Stimulated activated CD8-positive, alpha-beta memory T cell treated with anti-CD3 and anti-CD28 coated beads, Interleukin-4, amount 100 ng/mL, for 1 hour (primary cell): ENCODE measurements at regions not wholly inside any gene's neighbourhood (a gene's known extent, or its start where the extent isn't known, plus 50 kb on each side); places are given as distances from the start of the nearest gene placed in this dataset.
"Not testable (repeated sequence)": the region's sequence is repeated elsewhere in the genome, so short reads cannot be mapped to it uniquely, and the experiment has no call there.

ENCODE experiments used
- DNase-seq, 2 donors: peaks; one replicate each; pipeline ENCODE4 v3.0.0-alpha.2; 2020; ENCODE audit warnings: low read depth in 2 of 2, low spot score in 1 of 2

DNA sequence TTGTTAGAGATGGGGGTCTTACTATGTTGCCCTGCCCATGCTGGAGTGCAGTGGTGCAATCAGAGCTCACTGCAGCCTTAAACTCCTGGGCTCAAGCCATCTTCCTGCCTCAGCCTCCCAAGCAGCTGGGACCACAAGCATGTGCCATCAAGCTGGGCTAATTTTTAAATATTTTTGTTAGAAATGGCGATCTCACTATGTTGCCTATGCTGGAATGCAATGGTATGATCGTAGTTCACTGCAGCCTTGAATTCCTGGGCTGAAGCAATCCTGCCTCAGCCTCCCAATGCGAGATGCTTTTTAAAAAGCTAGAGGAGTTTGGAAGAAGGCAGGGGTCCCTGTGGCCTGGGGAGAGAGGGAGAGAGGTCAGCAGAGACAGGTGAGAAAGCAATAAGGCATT, 600.1 kb upstream of the AUTS2 start:
- DNase-seq: no peak

DNA sequence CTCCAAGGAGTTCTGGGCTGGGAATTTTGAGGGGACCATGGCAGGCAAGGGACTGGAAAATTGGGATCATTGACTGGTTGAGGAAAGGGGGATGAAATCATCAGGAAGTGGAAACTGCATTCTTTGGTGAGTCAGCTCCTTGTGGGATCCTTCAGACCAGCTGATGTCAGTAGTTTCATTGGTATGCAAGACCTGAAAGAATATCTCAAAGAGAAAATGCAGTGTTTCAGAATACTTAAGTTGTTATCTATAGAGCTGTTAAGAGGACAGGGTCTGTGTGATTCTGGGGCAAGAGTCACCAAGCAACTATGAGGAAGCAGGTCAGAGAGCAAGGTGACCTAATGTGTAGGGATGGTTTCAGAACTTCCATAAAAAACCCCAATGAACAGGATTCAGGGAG, 595.9 kb upstream of the AUTS2 start:
- DNase-seq: no peak

DNA sequence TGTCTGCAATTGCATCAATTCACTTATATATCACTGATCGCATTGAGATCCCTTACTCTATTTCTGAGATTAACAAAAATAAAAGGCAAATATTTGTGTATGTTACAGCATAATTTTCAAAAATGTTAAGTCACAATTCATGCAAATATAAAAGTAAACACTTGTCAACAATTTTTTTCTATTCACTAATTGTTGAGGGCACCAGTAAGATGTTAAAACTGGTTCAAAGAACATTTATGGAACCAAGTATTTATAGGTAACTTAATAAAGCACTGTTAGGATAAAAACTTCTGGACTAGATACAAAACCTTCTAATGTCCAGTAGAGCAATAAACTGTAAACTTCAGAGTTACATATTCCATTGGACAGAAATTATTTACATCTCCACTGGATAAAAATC, 586.1 kb upstream of the AUTS2 start:
- no peak for DNase-seq

DNA sequence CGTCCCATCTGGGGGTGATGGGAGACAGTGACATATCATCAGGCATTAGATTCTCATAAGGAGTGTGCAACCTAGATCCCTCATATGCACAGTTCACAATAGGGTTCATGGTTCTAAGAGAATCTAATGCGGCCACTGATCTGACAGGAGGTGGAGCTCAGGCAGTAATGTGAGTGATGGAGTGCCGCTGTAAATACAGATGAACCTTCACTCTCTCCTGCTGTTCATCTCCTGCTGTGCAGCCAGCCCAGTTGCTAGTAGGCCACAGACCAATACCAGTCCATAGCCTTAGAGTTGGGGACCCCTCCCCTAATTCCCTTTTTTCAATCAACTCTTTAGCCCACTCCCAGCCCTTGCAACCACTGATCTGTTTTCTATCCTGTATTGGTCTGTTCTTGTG, 581.1 kb upstream of the AUTS2 start:
- no peak for DNase-seq

DNA sequence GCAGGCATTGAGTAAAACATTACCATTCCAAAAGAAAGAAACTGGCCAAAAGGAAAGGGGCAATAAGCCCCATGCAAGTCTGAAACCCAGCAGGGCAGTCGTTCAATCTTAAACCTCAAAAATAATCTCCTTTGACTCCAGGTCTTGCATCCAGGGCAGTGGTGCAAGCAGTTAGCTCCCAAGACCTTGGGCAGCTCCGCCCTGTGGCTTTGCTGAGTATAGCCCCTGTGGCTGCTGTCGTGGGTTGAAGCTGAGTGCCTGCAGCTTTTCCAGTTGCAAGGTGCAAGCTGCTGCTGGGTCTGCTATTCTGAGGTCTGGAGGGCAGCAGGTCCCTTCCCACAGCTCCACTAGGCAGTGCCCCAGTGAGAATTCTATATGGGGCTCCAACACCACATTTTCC, 580.1 kb upstream of the AUTS2 start:
- DNase-seq: no peak

DNA sequence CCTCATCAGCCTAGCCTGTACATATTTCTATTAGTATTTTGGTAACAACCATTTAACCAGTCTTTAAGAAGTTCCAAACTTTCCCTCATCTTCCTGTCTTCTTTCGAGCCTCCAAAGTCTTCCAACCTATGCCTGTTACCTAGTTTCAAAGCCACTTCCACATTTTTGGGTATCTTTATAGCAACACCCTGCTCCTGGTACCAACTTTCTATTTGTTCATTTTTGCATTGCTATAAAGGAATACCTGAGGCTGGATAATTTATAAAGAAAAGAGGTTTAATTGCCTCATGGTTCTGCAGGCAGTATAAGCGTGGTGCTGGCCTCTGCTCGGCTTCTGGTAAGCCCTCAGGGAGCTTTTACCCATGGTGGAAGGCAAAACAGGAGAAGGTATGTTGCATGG, 578.8 kb upstream of the AUTS2 start:
- no peak for DNase-seq

DNA sequence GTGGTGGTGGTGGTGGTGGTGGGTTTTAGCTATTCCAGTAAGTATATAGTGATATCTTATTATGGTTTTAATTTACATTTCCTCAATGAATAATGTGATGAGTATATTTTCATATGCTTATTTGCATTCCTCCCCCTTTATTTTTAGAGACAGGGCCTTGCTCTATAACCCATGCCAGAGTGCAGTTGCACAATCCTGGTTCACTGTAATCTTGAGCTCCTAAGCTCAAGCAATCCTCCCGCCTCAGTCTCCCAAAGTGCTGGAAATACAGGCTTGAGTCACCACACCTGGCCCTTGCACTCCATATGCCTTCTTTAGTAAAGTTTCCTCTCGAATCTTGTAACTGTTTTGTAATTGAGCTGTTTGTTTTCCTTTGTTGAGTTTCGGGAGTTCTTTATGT, 577.7 kb upstream of the AUTS2 start:
- no peak for DNase-seq

DNA sequence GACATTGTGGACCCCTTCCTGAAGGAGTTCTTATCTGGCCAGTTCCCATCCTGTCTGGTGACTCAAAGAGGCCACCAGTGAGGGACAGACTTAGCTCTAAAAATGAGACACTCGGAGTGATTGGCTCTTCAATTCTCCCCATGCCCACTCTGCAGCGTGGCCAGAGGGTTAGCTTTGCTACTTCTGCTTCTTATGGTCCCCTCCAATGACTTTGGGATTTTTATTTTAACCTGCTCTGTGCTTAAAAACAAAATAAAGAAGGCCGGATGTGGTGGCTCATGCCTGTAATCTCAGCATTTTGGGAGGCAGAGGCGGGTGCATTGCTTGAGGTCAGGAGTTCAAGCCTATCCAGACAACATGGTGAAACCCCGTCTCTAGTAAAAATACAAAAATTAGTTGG, 573.0 kb upstream of the AUTS2 start:
- no peak for DNase-seq

DNA sequence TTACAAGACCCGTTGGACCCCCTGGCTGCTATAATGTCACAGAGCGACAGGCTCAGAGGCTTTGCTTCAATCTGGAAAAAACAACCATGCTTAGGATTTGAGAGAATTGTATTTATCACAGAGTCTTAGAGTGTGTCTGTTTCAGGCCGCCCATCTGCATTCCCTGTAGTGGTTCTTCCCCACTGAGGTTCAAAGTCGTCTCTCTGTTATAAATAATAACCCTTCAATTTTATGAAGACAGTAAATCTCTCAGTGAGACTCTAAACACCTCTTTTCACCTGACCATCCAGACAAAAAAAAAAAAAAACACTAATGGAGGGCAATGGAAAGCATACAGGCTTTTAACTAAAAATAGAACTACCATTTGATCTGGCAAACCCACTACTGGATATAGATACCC, 565.4 kb upstream of the AUTS2 start:
- DNase-seq: no peak

DNA sequence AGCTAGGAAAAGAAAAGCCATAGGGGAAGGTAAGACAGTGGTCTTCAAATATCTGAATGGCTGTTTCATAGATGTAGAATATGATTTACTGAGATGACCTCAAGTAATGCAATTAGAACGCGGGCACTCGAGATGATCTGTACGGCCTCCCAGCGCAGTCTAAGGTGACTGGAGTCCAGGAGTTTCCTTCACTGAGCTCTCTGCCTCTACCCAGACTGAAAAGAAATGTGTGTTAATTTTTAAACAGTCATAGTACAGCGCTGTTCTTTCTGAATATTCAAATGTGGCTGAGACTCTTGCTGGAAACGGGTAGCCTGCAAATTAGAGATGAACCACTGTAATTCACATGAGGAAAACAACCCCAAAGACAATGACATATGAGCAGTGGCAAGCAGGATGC, 562.4 kb upstream of the AUTS2 start:
- DNase-seq: no peak

DNA sequence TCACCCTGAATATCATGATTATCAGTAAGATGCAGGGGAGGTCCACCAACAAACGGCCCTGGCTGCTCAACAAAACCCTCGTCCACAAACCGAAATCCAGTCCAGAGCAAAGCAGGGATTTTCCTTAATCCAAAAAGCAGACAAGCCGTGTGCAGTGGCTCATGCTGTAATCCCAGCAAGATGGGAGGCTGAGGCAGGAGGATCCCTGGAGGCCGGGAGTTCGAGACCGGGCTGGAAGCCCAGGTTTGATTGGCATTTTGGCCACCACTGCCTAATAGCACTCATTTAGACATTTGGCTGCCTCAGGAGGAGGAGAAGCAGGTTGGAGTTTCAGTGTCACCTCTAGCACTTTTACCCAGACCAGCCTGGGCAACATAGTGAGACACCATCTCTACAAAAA, 562.0 kb upstream of the AUTS2 start:
- no peak for DNase-seq

DNA sequence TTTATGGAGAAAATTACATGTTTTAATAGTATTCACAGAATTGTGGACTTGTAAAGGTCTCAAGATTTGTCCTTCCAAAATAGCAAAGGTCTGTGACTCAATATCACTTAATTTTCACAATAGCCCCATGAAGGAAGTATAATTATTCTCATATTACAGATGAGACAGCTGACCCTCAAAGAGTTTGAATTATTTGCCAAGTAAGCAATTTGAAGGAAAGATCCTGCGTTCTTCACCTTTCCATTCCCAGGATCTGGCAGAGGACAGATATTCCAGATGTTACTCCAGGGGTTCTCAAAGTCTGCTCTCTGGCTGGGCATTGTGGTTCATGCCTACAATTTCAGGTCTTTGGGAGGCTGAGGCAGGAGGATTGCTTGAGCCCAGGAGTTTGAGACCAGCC, 559.4 kb upstream of the AUTS2 start:
- no peak for DNase-seq

DNA sequence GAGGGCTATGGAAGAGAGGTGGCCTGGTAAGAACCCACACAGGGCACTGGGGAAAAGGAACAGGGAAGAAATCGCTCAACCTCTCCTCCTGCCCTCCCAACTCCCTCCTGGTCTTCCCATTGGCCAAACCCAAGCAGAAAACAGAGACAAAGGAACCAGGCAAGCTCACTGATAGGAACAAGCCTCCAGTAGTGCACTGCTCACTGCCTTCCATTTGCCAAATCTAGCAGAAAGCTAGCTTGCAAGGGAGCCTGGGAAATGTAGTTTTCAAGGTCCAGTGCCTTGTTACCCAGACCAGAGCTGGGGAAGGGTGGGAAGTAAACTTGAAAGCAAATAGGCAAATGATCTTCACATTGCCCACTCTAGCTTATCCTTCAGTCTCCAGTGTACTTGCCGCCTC, 556.1 kb upstream of the AUTS2 start:
- no peak for DNase-seq

DNA sequence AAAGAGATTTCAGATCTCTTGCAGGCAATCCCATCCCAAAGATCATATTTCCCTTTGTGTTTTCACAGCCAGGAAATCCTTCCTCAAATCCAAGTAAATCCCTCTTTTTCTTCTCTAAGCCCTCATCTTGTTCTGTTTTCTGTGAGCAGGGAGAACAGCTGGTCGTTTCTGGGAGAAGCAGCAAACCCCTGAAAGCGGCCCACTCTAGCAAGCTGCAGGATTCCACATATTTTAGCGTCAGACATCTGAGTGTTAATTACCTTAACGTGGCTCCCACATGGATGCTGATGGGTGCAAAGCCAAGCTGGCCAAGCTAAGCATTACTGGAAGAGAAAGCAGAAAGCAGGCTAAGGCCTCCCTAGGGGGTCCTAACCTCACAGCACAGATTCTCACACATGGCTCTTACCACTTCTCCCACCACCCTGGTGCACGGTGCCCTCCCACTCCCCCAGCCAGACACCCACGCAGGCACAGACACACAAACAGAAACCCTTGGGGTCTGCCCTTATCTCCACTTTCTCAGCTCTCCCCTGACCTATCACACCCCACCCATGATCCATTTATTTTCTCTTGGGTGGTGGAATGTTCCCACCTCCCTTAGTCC, 551.0 kb upstream of the AUTS2 start:
- no peak for DNase-seq

DNA sequence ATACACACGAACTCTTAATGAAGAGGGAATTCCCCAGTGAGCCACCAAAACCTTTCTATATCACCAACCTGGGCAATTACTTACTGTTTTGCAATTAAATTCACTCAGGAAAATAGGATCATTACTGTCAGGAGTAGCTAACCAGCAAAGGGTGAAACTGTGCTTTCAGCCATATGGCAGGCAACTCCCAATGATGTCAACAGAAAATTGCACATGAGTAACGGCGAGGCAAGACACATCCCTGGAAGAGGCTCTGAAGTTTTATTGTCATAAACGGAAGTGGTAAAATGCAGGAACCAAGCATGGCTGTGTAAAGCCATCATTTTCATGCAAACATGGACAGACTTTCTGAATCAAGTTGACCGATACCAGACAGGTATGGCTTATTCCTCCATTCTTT, 548.9 kb upstream of the AUTS2 start:
- DNase-seq: no peak

DNA sequence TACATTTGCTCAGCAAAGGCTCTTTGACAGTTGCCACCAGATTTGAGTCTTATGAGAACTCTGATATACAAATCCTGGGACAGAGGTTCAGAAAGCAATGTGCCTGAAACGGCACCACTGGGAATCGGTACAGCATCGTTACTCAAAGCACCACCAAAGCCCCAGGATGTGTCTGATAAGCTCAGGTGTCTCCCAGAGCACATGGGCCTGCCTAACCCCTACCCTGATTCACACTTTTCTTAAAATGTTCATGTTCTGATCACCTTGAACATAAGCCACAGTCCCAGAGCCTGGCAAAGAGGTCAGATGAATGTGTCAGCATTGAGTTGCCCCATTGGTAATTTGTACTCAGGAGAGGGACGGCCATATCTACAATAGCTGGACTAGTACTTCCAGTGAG, 545.8 kb upstream of the AUTS2 start:
- no peak for DNase-seq

DNA sequence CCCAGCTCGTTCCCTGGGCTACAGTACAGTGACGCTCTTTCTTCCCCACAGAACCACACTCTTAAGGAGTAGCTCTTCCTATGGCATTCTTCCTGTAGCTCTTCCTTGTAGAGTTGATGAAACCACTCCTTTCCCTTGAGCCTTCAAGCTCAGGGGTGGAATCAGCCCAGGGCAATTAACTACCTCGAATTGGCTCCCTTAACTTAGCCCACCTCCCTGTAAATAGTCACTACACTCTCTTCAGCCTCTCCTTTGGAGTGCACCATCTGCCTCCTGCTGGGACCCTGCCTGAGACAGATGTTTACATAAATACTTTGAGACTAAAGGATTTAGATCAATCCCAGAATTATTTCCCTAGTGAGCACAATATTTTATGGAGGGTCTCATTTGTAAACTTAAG, 537.8 kb upstream of the AUTS2 start:
- DNase-seq: no peak

DNA sequence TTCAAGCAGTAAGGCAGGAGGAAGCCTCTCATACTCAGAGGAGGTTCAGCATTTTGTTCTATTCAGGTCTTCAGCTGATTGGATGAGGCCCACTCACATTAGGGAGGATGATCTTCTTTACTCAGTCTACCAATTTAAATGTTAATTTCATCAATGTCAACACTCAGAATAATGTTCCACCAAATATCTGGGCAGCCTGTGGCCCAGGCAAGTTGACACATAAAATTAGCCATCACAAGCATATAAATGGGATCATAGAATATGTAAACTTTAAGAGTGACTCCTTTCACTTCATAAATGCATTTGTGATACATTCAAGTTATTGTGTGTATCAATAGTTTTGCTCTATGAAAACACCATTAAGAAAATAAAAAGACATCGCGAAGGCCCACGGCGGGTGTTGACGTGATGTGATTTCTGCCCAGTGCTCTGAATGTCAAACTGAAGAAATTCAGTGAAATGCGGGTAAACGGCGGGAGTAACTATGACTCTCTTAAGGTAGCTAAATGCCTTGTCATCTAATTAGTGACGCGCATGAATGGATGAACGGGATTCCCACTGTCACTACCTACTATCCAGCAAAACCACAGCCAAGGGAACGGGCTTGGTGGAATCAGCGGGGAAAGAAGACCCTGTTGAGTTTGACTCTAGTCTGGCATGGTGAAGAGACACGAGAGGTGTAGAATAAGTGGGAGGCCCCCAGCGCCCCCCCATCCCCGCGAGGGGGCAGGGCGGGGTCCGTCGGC, 536.1 kb upstream of the AUTS2 start:
- DNase-seq: no peak

DNA sequence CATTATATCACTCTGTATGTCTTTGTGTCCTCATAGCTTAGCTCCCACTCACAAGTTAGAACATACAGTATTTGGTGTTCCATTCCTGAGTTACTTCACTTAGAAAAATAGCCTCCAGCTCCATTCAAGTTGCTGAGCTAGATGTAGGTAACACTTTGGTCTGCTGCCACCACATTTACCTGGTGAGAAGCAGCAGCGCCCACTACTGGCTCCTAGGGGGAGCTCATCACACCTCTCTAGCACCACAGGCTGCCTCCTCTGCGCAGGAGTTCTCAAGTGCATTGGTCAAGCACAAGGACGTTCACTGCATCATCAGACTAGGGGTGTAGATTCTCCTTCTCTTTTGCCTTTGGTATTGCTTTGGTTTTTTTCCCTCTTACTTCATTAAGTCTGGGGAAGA, 530.9 kb upstream of the AUTS2 start:
- no peak for DNase-seq

DNA sequence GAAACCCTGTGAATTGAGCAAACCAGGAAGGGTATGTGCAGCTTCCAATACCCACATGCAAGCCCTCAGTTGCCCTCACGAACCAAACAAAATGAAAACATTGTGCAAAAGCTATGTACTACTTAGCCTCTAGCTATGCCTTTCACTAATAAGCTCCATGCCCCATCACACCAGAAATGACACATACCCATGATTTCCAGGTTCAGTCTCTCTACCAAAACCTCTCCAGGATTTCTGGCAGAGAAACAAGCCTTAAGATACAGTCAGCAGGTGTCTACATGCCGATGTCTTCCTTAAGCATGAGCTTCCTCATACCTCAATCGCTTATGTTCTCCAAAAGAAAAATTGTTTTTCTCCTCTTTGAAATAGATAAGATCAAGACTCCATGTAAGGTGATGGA, 527.8 kb upstream of the AUTS2 start:
- no peak for DNase-seq

DNA sequence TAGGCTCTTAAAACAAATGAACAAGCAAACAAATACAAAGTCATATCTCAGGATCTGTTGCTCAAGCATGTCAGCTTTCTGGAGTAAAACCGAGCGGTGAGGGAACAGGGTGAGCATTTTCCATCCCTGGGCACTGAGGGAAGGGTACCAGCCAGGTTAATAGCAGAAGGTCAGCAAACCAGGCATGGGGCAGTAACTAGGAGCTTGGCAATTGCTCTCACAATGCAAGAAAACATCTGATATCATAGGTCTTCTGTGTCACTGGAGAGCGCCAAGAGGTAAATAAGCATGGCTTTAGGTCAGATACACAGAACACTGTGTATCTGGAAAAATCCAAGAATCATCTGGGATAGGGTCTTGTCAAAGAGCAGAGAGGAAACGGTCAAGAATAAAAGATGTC, 521.7 kb upstream of the AUTS2 start:
- no peak for DNase-seq

DNA sequence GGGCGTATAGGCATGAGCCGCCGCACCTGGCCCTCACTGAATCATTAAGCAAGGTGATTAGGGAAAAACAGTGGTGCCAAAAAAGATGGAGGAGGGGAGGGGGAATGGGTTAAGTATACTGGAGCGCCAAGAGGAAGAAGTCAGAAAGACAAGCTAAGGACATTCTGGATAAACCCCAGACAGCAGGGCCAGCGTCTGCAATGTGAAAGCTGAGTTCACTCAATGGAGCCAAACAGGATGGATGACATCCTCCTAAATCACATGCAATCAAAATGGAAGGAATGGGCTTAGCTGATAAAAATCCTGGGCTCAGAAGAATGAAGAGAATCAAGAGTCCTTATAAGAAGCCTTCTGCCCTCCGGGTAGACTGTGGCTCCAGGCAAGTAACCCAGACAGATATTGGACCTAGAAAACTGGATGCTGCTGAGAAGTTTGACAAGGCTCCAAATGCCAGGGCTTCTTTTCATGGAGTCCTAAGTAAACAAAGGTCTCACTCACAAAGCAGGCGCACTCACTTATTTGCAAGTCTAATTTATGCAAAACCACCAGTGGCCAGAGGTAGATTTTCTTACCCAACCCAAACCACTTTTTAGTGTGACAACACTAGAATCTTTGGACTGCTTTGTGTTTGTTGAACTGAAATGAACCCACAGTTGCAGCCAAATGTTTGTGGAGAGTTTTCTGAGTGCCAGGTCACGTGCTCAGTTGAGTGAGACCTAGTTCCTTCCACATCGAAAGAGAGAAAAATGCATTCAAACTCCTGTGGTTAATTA, 519.1 kb upstream of the AUTS2 start:
- DNase-seq: no peak

DNA sequence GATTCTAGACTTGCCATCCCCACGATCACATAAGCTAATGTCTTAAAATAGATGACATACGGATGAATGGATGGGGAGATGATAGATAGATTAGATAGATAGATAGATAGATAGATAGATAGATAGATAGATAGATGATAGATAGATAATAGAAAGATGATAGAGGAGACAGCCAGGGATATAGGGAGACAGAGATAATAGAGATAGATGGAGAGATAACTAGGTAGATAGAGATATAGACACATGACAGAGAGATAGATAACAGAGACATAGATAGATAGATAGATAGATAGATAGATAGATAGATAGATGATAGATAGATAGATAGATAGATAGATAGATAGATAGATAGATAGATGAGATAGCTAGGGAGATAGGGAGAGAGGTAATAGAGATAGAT, 511.0 kb upstream of the AUTS2 start:
- DNase-seq: not testable (repeated sequence)
